K562 (cell line): ENCODE measurements at regions not wholly inside any gene's neighbourhood (a gene's known extent, or its start where the extent isn't known, plus 50 kb on each side); places are given as distances from the start of the nearest gene placed in this dataset.

Source experiments
- BACH1 ChIP-seq: fragments of 200-800 bp; sonication (Bioruptor generic); IDR thresholded peaks from 2 replicates; pipeline ENCODE4 v1.6.1; 2016; ENCODE audit warnings: missing genetic modification characterization, missing compliant biosample characterization
- ESRRA ChIP-seq: fragments of 450-650 bp; IDR thresholded peaks from 2 replicates; pipeline ENCODE4 v1.6.1; 2014; ENCODE audit warnings: low read depth, mild to moderate bottlenecking, moderate library complexity, borderline replicate concordance
- FOXA3 ChIP-seq, 2 experiments: fragments of 450-650 bp in 1 of 2; sonication (generic) in 1 of 2; formaldehyde crosslinking; IDR thresholded peaks in 1 of 2; conservative IDR thresholded peaks in 1 of 2; 2 replicates each; pipeline versions ENCODE4 v1.4.0 to v1.8.0; 2020 to 2022; ENCODE audit warnings: mild to moderate bottlenecking in 2 of 2, missing genetic modification reagents in 1 of 2
- HDAC2 ChIP-seq: fragments of 450-650 bp; IDR thresholded peaks from 2 replicates; pipeline ENCODE4 v1.6.1; 2016; ENCODE audit warnings: mild to moderate bottlenecking
- MTA3 ChIP-seq: fragments of 450-650 bp; formaldehyde crosslinking; IDR thresholded peaks from 2 replicates; pipeline ENCODE4 v1.6.1; 2017; ENCODE audit warnings: mild to moderate bottlenecking, borderline replicate concordance
- NCOA1 ChIP-seq: fragments of 450-650 bp; IDR thresholded peaks from 2 replicates; pipeline ENCODE4 v1.6.1; 2016; ENCODE audit warnings: low read depth
- RBFOX2 ChIP-seq: fragments of 200-400 bp; formaldehyde crosslinking; IDR thresholded peaks from 2 replicates; pipeline ENCODE4 v1.6.1; 2017; ENCODE audit warnings: low read depth, mild to moderate bottlenecking, low read length, moderate library complexity
- RBM25 ChIP-seq: fragments of 200-400 bp; formaldehyde crosslinking; IDR thresholded peaks from 2 replicates; pipeline ENCODE4 v1.6.1; 2018; ENCODE audit warnings: low read length, low read depth, moderate library complexity; ENCODE audit not compliant: severe bottlenecking
- STAT5A ChIP-seq: IDR thresholded peaks from 2 replicates; pipeline ENCODE4 v1.6.1; 2012; ENCODE audit warnings: low read length, inconsistent platforms, borderline replicate concordance
- TF ChIP-seq, protein P1 (sequence below), 2 experiments: fragments of 450-650 bp; IDR thresholded peaks; 2 replicates each; pipeline ENCODE4 v1.6.1; 2016
- TF ChIP-seq, protein P2 (sequence below), 2 experiments: fragments of 450-650 bp; formaldehyde crosslinking in 1 of 2; IDR thresholded peaks; 2 replicates each; pipeline versions ENCODE4 v1.4.0 to v1.6.1; 2014 to 2020; ENCODE audit warnings: mild to moderate bottlenecking in 2 of 2, borderline replicate concordance in 1 of 2, low read depth in 1 of 2
- TF ChIP-seq, protein P3 (sequence below), 2 experiments: IDR thresholded peaks in 1 of 2; conservative IDR thresholded peaks in 1 of 2; 2 replicates each; pipeline ENCODE4 v1.6.1; 2016; ENCODE audit warnings: low read depth in 2 of 2, mild to moderate bottlenecking in 1 of 2, missing compliant biosample characterization in 1 of 2, missing genetic modification characterization in 1 of 2, moderate library complexity in 1 of 2

DNA sequence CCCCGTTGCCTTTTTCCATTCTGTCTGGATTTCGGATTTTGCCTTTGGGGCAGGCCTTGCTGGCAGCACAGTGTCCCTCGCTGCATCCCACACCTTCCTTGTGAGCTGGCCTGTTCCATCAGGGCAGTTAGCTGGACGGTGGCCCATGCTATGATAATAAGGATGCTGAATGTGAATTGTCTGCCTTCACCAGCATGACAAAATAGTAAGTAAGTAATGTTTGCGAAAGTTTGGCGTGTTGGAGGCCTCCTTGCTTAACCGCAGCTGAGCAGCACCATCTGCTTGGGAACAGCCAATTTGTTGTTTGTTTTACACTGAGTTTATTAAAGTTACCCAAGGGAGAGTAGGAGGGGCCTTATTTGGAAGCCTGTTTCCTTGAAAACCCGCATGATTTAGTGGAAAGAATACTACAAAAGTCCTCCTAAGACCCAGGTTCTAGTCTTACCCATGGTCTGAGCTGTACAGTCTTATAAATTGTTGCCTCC is 469.7 kb upstream of the FANCL start (continued):
- TF ChIP-seq BACH1 (tag): 0 out of 2 replicates have a peak, but pooled peaks have one; percentile 12
- TF ChIP-seq ESRRA: peak; percentile 48; the same call in 1 of the 2 replicates
- TF ChIP-seq NCOA1: no peak
- 0 out of 2 replicates have a peak, but pooled peaks have one; percentile 8 for TF ChIP-seq HDAC2
- peak; percentile 56; the same call in 1 of the 2 replicates for TF ChIP-seq STAT5A
- TF ChIP-seq MTA3: peak; percentile 52; the same call in 1 of the 2 replicates
- peak; percentile 51; the same call in 1 of the 2 replicates for TF ChIP-seq RBFOX2
- TF ChIP-seq, protein P1, sequence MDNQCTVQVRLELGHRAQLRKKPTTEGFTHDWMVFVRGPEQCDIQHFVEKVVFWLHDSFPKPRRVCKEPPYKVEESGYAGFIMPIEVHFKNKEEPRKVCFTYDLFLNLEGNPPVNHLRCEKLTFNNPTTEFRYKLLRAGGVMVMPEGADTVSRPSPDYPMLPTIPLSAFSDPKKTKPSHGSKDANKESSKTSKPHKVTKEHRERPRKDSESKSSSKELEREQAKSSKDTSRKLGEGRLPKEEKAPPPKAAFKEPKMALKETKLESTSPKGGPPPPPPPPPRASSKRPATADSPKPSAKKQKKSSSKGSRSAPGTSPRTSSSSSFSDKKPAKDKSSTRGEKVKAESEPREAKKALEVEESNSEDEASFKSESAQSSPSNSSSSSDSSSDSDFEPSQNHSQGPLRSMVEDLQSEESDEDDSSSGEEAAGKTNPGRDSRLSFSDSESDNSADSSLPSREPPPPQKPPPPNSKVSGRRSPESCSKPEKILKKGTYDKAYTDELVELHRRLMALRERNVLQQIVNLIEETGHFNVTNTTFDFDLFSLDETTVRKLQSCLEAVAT (IDR thresholded peaks at IDR 0.05): no peak; a peak in 1 of 4 replicates
- TF ChIP-seq, protein P2, sequence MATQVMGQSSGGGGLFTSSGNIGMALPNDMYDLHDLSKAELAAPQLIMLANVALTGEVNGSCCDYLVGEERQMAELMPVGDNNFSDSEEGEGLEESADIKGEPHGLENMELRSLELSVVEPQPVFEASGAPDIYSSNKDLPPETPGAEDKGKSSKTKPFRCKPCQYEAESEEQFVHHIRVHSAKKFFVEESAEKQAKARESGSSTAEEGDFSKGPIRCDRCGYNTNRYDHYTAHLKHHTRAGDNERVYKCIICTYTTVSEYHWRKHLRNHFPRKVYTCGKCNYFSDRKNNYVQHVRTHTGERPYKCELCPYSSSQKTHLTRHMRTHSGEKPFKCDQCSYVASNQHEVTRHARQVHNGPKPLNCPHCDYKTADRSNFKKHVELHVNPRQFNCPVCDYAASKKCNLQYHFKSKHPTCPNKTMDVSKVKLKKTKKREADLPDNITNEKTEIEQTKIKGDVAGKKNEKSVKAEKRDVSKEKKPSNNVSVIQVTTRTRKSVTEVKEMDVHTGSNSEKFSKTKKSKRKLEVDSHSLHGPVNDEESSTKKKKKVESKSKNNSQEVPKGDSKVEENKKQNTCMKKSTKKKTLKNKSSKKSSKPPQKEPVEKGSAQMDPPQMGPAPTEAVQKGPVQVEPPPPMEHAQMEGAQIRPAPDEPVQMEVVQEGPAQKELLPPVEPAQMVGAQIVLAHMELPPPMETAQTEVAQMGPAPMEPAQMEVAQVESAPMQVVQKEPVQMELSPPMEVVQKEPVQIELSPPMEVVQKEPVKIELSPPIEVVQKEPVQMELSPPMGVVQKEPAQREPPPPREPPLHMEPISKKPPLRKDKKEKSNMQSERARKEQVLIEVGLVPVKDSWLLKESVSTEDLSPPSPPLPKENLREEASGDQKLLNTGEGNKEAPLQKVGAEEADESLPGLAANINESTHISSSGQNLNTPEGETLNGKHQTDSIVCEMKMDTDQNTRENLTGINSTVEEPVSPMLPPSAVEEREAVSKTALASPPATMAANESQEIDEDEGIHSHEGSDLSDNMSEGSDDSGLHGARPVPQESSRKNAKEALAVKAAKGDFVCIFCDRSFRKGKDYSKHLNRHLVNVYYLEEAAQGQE (IDR thresholded peaks at IDR 0.05; ENCODE audit: borderline replicate concordance): peak; percentile 50; the same call in 1 of the 2 replicates
- TF ChIP-seq, protein P2 (CRISPR knock-in tag; IDR thresholded peaks at IDR 0.05; ENCODE audit: low read depth): no peak
- TF ChIP-seq, protein P3, sequence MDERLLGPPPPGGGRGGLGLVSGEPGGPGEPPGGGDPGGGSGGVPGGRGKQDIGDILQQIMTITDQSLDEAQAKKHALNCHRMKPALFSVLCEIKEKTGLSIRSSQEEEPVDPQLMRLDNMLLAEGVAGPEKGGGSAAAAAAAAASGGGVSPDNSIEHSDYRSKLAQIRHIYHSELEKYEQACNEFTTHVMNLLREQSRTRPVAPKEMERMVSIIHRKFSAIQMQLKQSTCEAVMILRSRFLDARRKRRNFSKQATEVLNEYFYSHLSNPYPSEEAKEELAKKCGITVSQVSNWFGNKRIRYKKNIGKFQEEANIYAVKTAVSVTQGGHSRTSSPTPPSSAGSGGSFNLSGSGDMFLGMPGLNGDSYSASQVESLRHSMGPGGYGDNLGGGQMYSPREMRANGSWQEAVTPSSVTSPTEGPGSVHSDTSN (CRISPR knock-in tag; IDR thresholded peaks at IDR 0.05; ENCODE audit: low read depth): no peak
- TF ChIP-seq, protein P3 (tag; conservative IDR thresholded peaks at IDR 0.05; ENCODE audit: low read depth): 0 out of 2 replicates have a peak, but pooled peaks have one; percentile 9
- TF ChIP-seq FOXA3 (CRISPR knock-in tag; conservative IDR thresholded peaks at IDR 0.05 in 1 of 2, IDR thresholded peaks at IDR 0.05 in 1 of 2): peak in 1 of 2 experiments; percentile 54; a peak in 1 of 4 replicates
- peak; percentile 25 for TF ChIP-seq RBM25
